SK-N-SH (cell line): ENCODE measurements at regions not wholly inside any gene's neighbourhood (a gene's known extent, or its start where the extent isn't known, plus 50 kb on each side); places are given as distances from the start of the nearest gene placed in this dataset.
A peak's percentile ranks its signal among the peaks of the same experiment; 100 is the strongest.

Experiments used
- CTCF ChIA-PET: fragments of 300-600, 350-600 bp; formaldehyde crosslinking; extraction: SDS; loops from one replicate; lab custom pipeline; 2021; lab: Yijun Ruan, JAX
- POLR2A ChIA-PET: fragments of 350-600 bp; sonication (Branson Sonifier 250); formaldehyde crosslinking; extraction: SDS; loops from one replicate; lab custom pipeline; 2020; ENCODE audit warnings: antibody characterized with exemption, inconsistent platforms; lab: Yijun Ruan, JAX
- DNase-seq: peaks from one replicate; pipeline ENCODE4 v3.0.0; 2012
- H2AFZ ChIP-seq: fragments of 200-600 bp; sonication (generic); 2 replicates; pipeline ENCODE4 v1.8.1; 2016; ENCODE audit warnings: antibody characterized with exemption, mild to moderate bottlenecking, low read depth
- H3F3A ChIP-seq: fragments of 200-600 bp; sonication (generic); replicated peaks from 2 replicates; pipeline ENCODE3; 2016; ENCODE audit warnings: antibody characterized with exemption, mild to moderate bottlenecking; ENCODE audit not compliant: insufficient read depth
- H3K27ac ChIP-seq, 2 experiments: fragments of 200-500 bp in 1 of 2; fragments of 200-600 bp in 1 of 2; sonication (Bioruptor generic) in 1 of 2; sonication (generic), shearing (Covaris generic) in 1 of 2; 2 replicates each; pipeline versions ENCODE4 v1.5.1 to v1.6.1; 2014 to 2016; ENCODE audit warnings: low read depth in 2 of 2, inconsistent platforms in 1 of 2, low read length in 1 of 2, mild to moderate bottlenecking in 1 of 2, mixed read lengths in 1 of 2
- H3K27me3 ChIP-seq: fragments of 200-600 bp; sonication (generic), shearing (Covaris generic); 2 replicates; pipeline ENCODE4 v1.6.1; 2016; ENCODE audit warnings: mixed run types; ENCODE audit not compliant: insufficient read depth
- H3K36me3 ChIP-seq, 2 experiments: fragments of 200-500 bp in 1 of 2; fragments of 200-600 bp in 1 of 2; sonication (Bioruptor generic) in 1 of 2; sonication (generic) in 1 of 2; replicated peaks in 1 of 2; 2 replicates each; pipeline versions ENCODE3 to v1.5.1; 2014 to 2016; ENCODE audit warnings: low read length in 1 of 2, mild to moderate bottlenecking in 1 of 2; ENCODE audit not compliant: insufficient read depth in 2 of 2, control insufficient read depth in 1 of 2
- H3K4me1 ChIP-seq, 2 experiments: fragments of 200-500 bp in 1 of 2; fragments of 200-600 bp in 1 of 2; sonication (Bioruptor generic) in 1 of 2; sonication (generic), shearing (Covaris generic) in 1 of 2; 2 replicates each; pipeline versions ENCODE4 v1.5.1 to v1.6.1; 2014 to 2016; ENCODE audit warnings: low read depth in 1 of 2, low read length in 1 of 2, mixed run types in 1 of 2; ENCODE audit not compliant: insufficient read depth in 2 of 2, control insufficient read depth in 1 of 2
- H3K4me2 ChIP-seq: fragments of 200-600 bp; sonication (generic), shearing (Covaris generic); 2 replicates; pipeline ENCODE4 v1.6.1; 2017; ENCODE audit warnings: mixed run types
- H3K4me3 ChIP-seq, 2 experiments: fragments of 200-500 bp in 1 of 2; fragments of 200-600 bp in 1 of 2; sonication (Bioruptor generic) in 1 of 2; sonication (generic), shearing (Covaris generic) in 1 of 2; 2 replicates each; pipeline versions ENCODE4 v1.5.1 to v1.8.1; 2014 to 2016; ENCODE audit warnings: low read depth in 2 of 2, inconsistent platforms in 1 of 2, low read length in 1 of 2, mild to moderate bottlenecking in 1 of 2, mixed read lengths in 1 of 2, moderate library complexity in 1 of 2
- H3K79me2 ChIP-seq: fragments of 200-600 bp; sonication (generic); 2 replicates; pipeline ENCODE4 v1.8.1; 2017; ENCODE audit warnings: mild to moderate bottlenecking; ENCODE audit not compliant: insufficient read depth
- H3K9ac ChIP-seq: fragments of 200-600 bp; sonication (generic); 2 replicates; pipeline ENCODE4 v1.6.1; 2017; ENCODE audit warnings: mixed run types
- H3K9me2 ChIP-seq: fragments of 200-600 bp; sonication (generic); 2 replicates; pipeline ENCODE4 v1.6.1; 2017; ENCODE audit warnings: mixed run types
- H3K9me3 ChIP-seq: fragments of 200-600 bp; sonication (generic); 2 replicates; pipeline ENCODE4 v1.6.1; 2017; ENCODE audit warnings: mixed run types, mild to moderate bottlenecking, moderate library complexity
- H4K20me1 ChIP-seq: fragments of 200-600 bp; sonication (generic); 2 replicates; pipeline ENCODE4 v1.6.1; 2017; ENCODE audit warnings: mild to moderate bottlenecking, mixed run types; ENCODE audit not compliant: insufficient read depth
- CHD2 ChIP-seq: fragments of 150-350 bp; IDR thresholded peaks from 2 replicates; pipeline ENCODE4 v1.6.1; 2018; ENCODE audit warnings: low read length; ENCODE audit not compliant: partially characterized antibody
- EZH2phosphoT487 ChIP-seq: fragments of 200-600 bp; sonication (generic); IDR thresholded peaks from 2 replicates; pipeline ENCODE4 v1.6.1; 2017; ENCODE audit warnings: low read depth, mixed run types, mild to moderate bottlenecking, antibody characterized with exemption, moderate library complexity, borderline replicate concordance
- FOSL2 ChIP-seq: IDR thresholded peaks from 2 replicates; pipeline ENCODE4 v1.4.0; 2012; ENCODE audit warnings: low read depth, mild to moderate bottlenecking, moderate library complexity, borderline replicate concordance
- GATA2 ChIP-seq: sonication (generic); formaldehyde crosslinking; IDR thresholded peaks from 2 replicates; pipeline ENCODE4 v1.5.0; 2020; ENCODE audit warnings: mild to moderate bottlenecking, missing genetic modification reagents
- MAX ChIP-seq: IDR thresholded peaks from 2 replicates; pipeline ENCODE4 v1.4.0; 2012; ENCODE audit warnings: low read depth
- NFIC ChIP-seq: IDR thresholded peaks from 2 replicates; pipeline ENCODE4 v1.4.0; 2012; ENCODE audit warnings: borderline replicate concordance
- PBX3 ChIP-seq: IDR thresholded peaks from 2 replicates; pipeline ENCODE4; 2012
- RCOR1 ChIP-seq: fragments of 150-350 bp; IDR thresholded peaks from 2 replicates; pipeline ENCODE4 v1.6.1; 2017; ENCODE audit warnings: antibody characterized with exemption, low read length
- REST ChIP-seq: IDR thresholded peaks from 2 replicates; pipeline ENCODE4 v1.6.1; 2012; ENCODE audit warnings: mild to moderate bottlenecking, low read depth, low read length, moderate library complexity
- RFX5 ChIP-seq: IDR thresholded peaks from 2 replicates; pipeline ENCODE4 v1.6.1; 2012; ENCODE audit warnings: mild to moderate bottlenecking, improper control_type of control experiment, low read length
- SMC3 ChIP-seq: IDR thresholded peaks from 2 replicates; pipeline ENCODE4 v1.6.1; 2012; ENCODE audit warnings: low read depth, low read length, improper control_type of control experiment
- TAF1 ChIP-seq: IDR thresholded peaks from 2 replicates; pipeline ENCODE4 v1.6.1; 2012; ENCODE audit warnings: low read depth, mild to moderate bottlenecking, low read length, moderate library complexity, borderline replicate concordance
- USF1 ChIP-seq: IDR thresholded peaks from 2 replicates; pipeline ENCODE4 v1.4.0; 2012; ENCODE audit warnings: low read depth, borderline replicate concordance
- USF2 ChIP-seq: fragments of 150-350 bp; IDR thresholded peaks from 2 replicates; pipeline ENCODE4 v1.6.1; 2017; ENCODE audit warnings: antibody characterized with exemption, low read length, low read depth, borderline replicate concordance
- ZBTB33 ChIP-seq: IDR thresholded peaks from 2 replicates; pipeline ENCODE4 v1.4.0; 2012; ENCODE audit warnings: low read depth, borderline replicate concordance
- WGBS: methylation state at CpG from one replicate; pipeline ENCODE4 v1.1.6; 2017; ENCODE audit warnings: low lambda C conversion rate; 5-methylcytosine and 5-hydroxymethylcytosine counted together

GRCh38 chr3:153551536-153552285, 389.7 kb downstream of the RAP2B start (continued):
- TF ChIP-seq ZBTB33: no peak
- TF ChIP-seq USF2: no peak
- no peak for TF ChIP-seq REST
- TF ChIP-seq USF1: no peak
- TF ChIP-seq PBX3: no peak
- TF ChIP-seq RCOR1: no peak
- TF ChIP-seq, all 33 proteins: peak for 0

- H2AFZ ChIP-seq: 0 out of 2 replicates have a peak overlapping the region, but pooled peaks have one; percentile 26
- no peaks in the 10 kb centered on the region for H3K79me2 ChIP-seq
- no peaks in the 10 kb centered on the region for H3K4me1 ChIP-seq
- H3F3A ChIP-seq: no peaks in the 10 kb centered on the region
- H3K27ac ChIP-seq: no peak overlapping the region
- POLR2A ChIA-PET: no interaction called here
- TF ChIP-seq MAX (no peak), EZH2phosphoT487 (no peak), TAF1 (no peak), ZBTB33 (no peak), GATA2 (CRISPR knock-in tag) (no peak), RFX5 (no peak), FOSL2 (no peak), CHD2 (no peak), NFIC (no peak), SMC3 (no peak), USF1 (no peak)
- TF ChIP-seq, all 33 proteins: peak for 0
- DNase-seq: no peak
- Histone ChIP-seq H3K9me3 (no peaks in the 10 kb centered on the region), H3K4me3 (no peak overlapping the region), H3K36me3 (no peaks in the 10 kb centered on the region), H3K9me2 (no peaks in the 10 kb centered on the region), H4K20me1 (no peaks in the 10 kb centered on the region), H3K4me2 (no peak overlapping the region), H3K27me3 (no peaks in the 10 kb centered on the region), H3K9ac (no peak overlapping the region)
- CTCF ChIA-PET: no interaction called here
- 35% methylated on average over 11 of the region's 11 CpGs for WGBS
Observed at GRCh38 chr3:153552887-153553604, 391.0 kb downstream of the RAP2B start.
